C4-2B (cell line): ENCODE measurements at regions not wholly inside any gene's neighbourhood (a gene's known extent, or its start where the extent isn't known, plus 50 kb on each side); places are given as distances from the start of the nearest gene placed in this dataset.

Experiments
- ZFX ChIP-seq: fragments of 450-650 bp; IDR thresholded peaks from 2 replicates; pipeline ENCODE4 v1.6.1; 2017
- TF ChIP-seq, protein P1 (sequence below): fragments of 450-650 bp; conservative IDR thresholded peaks from 2 replicates; pipeline ENCODE4 v1.5.1; 2017; ENCODE audit warnings: mild to moderate bottlenecking

DNA sequence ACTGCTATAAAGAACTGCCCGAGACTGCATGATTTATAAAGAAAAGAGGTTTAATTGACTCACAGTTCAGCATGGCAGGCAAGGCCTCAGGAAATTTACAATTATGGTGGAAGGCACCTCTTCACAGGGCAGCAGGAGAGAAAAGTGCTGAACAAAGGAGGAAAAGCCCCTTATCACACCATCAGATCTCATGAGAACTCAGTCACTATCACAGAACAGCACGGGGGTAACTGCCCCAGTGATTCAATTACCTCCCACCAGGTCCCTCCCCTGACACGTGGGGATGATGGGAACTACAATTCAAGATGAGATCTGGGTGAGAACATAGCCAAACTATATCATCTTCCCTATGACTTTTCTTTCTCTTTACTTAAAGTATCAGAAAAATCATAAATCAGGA, 104.0 kb upstream of the SYN3 start:
- TF ChIP-seq, protein P1, sequence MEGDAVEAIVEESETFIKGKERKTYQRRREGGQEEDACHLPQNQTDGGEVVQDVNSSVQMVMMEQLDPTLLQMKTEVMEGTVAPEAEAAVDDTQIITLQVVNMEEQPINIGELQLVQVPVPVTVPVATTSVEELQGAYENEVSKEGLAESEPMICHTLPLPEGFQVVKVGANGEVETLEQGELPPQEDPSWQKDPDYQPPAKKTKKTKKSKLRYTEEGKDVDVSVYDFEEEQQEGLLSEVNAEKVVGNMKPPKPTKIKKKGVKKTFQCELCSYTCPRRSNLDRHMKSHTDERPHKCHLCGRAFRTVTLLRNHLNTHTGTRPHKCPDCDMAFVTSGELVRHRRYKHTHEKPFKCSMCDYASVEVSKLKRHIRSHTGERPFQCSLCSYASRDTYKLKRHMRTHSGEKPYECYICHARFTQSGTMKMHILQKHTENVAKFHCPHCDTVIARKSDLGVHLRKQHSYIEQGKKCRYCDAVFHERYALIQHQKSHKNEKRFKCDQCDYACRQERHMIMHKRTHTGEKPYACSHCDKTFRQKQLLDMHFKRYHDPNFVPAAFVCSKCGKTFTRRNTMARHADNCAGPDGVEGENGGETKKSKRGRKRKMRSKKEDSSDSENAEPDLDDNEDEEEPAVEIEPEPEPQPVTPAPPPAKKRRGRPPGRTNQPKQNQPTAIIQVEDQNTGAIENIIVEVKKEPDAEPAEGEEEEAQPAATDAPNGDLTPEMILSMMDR, result no peak
- TF ChIP-seq ZFX, result no peak
